Endometrium (tissue), 2 donors: ENCODE measurements at regions not wholly inside any gene's neighbourhood (a gene's known extent, or its start where the extent isn't known, plus 50 kb on each side); places are given as distances from the start of the nearest gene placed in this dataset.
"Not testable (repeated sequence)": the region's sequence is repeated elsewhere in the genome, so short reads cannot be mapped to it uniquely, and the experiment has no call there.

Source experiments
- FAIRE-seq: peaks from 2 replicates; lab custom pipeline; 2012; peaks lifted over from hg19 to GRCh38; lab: Jason Lieb, UNC
- donor health status: control.
- donor health status: control.

- FAIRE-seq: no peak
Measured at GRCh38 chr7:69336976-69337375, 261.3 kb upstream of the AUTS2 start.

DNA sequence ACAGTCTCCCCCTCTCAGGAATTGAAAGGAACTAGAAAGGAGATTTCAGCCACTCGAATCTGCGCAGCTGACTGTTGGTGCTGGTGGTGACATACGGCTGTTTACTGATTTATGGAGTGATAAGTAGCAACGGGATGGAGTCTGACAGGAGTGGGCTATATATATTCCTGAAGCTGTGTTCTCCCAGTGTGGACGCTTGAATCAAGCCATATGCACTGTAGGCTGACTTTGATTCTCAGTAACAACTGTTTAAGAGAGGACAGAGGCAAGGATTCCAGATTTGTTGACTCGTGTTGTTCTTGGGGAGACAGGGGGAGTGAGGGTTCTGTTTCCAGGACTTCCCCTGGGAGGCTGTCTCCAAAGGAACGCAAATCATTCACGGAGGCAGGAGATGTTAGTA, 260.1 kb upstream of the AUTS2 start:
- FAIRE-seq: no peak

GRCh38 chr7:69341288-69341687, 257.0 kb upstream of the AUTS2 start:
- FAIRE-seq: no peak

DNA sequence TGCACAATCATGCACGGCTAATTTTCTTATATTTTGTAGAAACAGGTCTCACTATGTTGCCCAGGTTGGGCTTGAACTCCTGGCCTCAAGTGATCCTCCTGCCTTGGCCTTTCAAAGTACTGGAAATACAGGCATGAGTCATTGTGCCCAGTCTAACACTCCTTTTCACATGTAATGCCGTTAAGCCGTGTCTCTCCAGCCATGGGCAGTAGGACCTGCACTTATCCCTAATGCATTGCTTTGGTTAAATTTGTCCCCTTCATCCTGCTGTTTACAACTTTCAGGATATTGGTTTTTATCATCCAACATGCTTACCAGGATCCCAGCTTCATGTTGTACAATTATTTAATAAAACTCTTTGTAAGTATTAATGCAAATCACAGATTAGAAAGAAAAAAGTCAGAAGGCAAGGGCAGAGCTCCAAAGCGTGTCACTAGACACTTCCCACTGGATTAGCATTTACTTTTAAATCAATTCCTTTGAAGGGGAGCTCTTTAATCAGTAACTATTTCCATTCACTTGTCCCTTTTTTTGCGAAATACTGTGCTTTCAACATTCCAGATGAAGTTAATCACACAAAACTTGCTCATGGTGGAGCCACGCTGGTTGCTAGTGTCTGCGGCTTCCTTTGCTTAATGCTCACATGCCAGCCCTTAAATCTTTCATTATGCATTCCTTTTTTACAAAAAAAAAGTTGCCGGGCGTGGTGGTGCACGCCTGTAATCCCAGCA, 256.0 kb upstream of the AUTS2 start:
- no peak for FAIRE-seq

DNA sequence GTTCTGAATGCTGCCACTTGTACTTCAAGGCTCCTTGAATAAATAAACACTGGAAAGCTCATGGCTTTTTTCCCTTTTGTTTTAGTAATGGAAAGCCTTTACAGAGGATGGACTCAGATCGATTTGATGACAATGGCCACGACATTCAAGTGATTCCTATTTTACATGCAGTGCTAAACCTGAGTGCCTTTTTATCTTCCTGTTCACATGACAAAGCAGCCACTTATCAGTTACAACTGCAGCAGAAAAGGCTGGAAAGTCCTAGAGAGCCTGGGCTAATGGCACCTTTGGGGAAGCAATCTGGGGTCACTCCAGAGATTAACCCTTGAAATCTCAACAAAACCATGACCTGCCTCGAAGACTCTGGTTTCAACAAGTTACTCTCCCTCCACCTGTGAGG, 249.0 kb upstream of the AUTS2 start:
- FAIRE-seq: no peak

DNA sequence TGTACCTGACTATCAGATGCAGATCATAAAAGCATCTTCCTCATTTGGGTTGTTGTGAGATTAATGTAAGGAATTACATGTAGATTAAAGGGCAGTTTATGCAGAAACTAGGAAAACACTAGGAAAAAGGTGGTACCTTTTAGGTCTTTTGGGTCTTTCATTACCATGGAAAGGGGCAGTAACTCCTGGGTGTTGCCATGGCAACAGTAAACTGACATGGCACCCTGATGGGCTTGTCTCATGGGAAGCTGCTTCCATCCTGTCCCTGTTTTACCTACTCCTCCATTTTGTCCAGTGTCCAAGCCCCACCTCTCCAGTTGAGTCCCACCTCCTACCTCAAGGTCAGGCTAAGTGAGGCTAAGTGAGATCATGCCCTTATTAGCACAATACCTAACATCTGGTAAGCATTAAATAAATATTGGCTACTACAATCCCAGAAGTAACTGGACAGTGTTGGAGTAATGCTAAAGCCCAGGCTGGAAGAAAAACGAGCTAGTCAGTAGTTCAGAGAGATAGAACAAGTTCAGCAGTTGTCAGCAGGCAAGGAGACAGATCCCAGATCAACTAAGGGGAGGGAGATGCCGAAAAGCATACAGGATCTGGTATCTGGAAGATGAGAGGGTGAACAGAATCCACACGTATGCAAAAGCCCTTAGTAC, 240.0 kb upstream of the AUTS2 start:
- FAIRE-seq: peak; percentile 70

- no peak for FAIRE-seq
Measured at GRCh38 chr7:69359003-69359700, 239.1 kb upstream of the AUTS2 start.

DNA sequence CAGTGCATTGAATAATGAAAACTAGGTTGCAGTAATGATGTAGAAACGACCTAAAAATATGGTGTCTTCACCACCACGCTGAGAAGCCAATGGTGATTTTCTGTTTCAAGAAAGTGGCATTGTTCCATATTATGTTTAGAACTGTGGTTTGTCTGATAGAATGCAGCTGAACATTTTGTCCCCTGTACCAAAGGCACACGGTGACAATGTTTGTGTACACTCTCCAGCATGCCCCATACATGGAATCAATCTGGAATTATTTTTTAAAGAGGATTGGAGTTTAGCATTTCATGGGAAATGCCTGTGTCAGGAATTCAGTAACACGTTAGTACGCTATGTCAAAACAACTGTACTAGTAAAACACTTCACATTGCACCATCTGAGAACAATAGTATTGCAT, 237.4 kb upstream of the AUTS2 start:
- FAIRE-seq: no peak

DNA sequence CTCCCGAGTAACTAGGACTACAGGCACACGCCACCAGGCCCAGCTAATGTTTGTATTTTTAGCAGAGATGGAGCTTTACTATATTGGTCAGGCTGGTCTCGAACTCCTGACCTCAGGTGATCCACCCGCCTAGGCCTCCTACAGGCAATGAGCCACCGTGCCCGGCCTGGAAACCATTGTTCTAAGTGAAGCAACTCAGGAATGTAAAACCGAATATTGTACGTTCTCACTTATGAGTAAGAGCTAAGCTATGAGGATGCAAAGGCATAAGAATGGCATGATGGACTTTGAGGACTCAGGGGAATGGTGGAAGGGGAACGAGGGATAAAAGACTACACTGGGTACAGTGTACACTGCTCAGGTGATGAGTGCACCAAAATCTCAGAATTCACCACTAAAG, 235.1 kb upstream of the AUTS2 start:
- FAIRE-seq: no peak

DNA sequence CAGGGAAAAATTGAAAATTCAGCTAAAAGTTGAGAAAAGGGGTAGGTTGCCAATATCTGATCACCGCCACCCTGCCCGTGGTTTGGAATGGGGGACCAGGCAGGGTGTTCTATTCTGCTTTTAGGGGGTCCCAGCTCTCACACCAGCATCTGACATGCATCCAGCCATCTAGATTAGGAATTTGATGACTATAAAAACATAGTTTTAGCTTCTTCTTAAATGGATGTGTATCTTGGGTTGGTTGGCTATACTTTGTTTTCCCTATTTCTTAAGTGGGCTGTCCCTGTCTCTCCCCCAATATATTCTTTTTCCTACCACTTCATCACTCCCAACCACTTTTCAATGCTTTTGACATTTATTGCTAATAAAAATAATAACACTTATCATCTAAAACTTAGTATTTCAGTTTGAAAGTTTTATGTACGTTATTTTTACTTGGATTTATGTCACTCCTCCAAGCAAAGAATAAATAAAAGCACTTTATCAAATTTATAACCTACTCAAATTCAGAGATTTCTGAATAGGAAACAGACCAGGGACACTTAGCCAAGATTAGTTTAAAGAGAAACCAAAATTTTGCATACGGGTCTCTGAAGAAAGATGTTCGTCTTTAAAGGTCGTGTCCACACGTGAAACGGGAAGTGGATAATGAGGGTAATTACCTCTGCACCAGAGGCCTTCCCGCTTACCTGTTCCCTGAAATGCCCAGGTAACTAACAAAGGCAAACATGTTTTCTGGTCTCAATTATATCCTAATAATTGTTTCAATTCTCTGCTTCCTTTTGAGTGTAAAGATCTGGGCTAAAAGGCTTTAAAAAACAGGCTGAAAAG, 233.2 kb upstream of the AUTS2 start:
- peak; percentile 96 for FAIRE-seq

DNA sequence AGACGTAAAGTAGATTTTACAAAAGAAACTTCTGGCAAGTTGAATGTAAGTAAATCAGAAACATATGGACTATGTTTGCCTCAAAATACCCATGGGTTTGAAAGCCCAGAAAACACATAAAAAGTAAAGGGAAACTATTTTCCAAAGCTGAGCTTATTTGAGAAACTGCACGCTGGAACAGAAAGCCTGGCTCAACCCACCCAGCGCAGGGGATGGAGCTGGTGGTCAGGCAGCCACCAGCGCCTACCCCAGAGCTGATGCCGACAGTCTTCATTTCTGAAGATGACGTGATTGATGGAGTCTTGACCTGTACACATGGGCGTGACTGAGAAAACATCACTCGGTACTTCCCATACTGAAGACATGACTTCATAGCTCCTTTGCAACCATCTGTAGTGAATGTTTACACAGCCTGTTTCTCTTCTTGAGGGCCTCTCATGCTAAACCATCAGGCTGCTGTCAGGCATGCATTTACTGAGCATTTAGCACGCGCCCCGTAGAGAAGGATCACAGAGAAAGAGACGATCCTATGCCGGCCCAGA, 232.6 kb upstream of the AUTS2 start:
- no peak for FAIRE-seq

GRCh38 chr7:69367780-69368179, 230.5 kb upstream of the AUTS2 start:
- FAIRE-seq: no peak

GRCh38 chr7:69373171-69374043, 224.9 kb upstream of the AUTS2 start:
- FAIRE-seq: peak; percentile 98

GRCh38 chr7:69374044-69374425, 224.2 kb upstream of the AUTS2 start:
- peak; percentile 89 for FAIRE-seq

GRCh38 chr7:69377191-69377590, 221.1 kb upstream of the AUTS2 start:
- FAIRE-seq: no peak

GRCh38 chr7:69388452-69389137, 209.7 kb upstream of the AUTS2 start:
- no peak for FAIRE-seq

DNA sequence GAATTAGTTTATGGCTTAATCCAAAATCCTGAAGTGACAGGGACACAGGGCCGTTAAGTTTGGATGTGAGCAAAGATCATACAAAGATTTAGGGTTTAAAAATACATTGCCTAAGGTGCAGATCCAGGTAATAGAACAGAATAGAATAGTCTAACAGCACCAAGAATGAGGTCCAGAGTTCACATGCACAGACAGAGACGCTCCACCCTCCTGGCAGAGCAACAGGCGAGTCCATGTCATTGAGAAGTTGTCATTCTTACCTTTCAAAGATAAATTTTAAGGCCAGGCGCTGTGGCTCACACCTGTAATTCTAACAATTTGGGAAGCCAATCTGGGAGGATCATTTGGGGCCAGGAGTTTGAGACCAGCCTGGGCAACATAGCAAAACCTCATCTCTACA, 209.1 kb upstream of the AUTS2 start:
- no peak for FAIRE-seq

- not testable (repeated sequence) for FAIRE-seq
Measured at GRCh38 chr7:69393912-69394311, 204.4 kb upstream of the AUTS2 start.

DNA sequence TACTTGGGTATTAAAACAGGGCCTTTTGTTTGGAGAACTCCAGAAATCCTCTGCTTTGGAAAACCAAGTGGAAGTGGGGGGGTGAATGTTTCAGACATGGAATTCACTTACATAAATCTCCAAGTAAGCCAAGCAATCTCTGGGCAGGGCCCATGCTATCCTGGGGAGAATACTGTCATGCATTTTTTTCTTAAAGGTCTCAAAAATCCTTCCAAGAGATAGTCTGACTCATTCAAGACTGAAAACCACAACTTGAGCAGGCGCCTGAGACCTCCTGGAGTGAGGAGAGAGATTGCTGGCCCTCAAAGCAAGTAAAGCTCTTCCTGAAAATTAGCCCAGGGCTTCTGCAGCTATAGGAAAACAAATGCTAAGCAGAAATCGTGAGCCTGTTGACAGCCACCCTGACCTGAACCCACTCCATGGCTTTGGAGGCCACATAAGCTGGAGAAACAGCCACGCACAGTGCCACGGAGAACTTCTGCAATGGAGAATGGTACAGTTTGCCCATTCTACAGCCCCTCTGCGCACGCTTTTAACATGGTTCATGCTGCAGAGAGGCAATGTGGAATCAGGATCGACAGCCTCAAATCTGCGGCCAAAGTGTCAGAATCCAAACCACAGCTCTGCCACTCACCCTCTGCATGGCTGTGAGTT, 203.1 kb upstream of the AUTS2 start:
- FAIRE-seq: no peak

GRCh38 chr7:69398986-69399385, 199.3 kb upstream of the AUTS2 start:
- FAIRE-seq: no peak
